Caco-2 (cell line): ENCODE measurements at regions not wholly inside any gene's neighbourhood (a gene's known extent, or its start where the extent isn't known, plus 50 kb on each side); places are given as distances from the start of the nearest gene placed in this dataset.

ENCODE experiments used
- BruUV-seq: library from RNA; stranded (reverse); fragments of 400-500 nt; replicated peaks from 2 replicates; lab custom pipeline; 2021; lab: Mats Ljungman, UMichigan
- CTCF ChIA-PET: fragments of 300-600 bp; sonication (Branson Sonifier 250); formaldehyde crosslinking; loops from one replicate; lab custom pipeline; 2022; ENCODE audit warnings: antibody characterized with exemption; lab: Charles Lee
- POLR2A ChIA-PET: fragments of 300-600 bp; sonication (Branson Sonifier 250); formaldehyde crosslinking; loops from one replicate; lab custom pipeline; 2022; ENCODE audit warnings: antibody characterized with exemption; lab: Charles Lee
- DNase-seq, 2 experiments: peaks; one replicate each; pipeline versions ENCODE4 v3.0.0 to v3.0.0-alpha.2; 2020 to 2022
- H3K27me3 ChIP-seq: replicated peaks from 2 replicates; pipeline ENCODE4 v1.6.0; 2011; ENCODE audit warnings: low read length; ENCODE audit not compliant: control insufficient read depth, insufficient read depth
- H3K36me3 ChIP-seq: 2 replicates; pipeline ENCODE4 v1.5.1; 2011; ENCODE audit warnings: low read length; ENCODE audit not compliant: control insufficient read depth, insufficient read depth
- H3K4me1 ChIP-seq: fragments of 250-450 bp; sonication (Bioruptor Pico); 2 replicates; pipeline ENCODE4 v1.5.1; 2020; ENCODE audit warnings: mild to moderate bottlenecking
- H3K4me3 ChIP-seq: 2 replicates; pipeline ENCODE4 v1.5.1; 2011; ENCODE audit warnings: low read depth, mild to moderate bottlenecking, control low read depth, low read length
- H3K9me3 ChIP-seq: fragments of 250-450 bp; sonication (Bioruptor Pico); 2 replicates; pipeline ENCODE4 v1.5.1; 2020; ENCODE audit warnings: mild to moderate bottlenecking, moderate library complexity
- H3K27ac Mint-ChIP-seq: one replicate; pipeline ENCODE4 v1.8.0; 2022; ENCODE audit warnings: mixed read lengths; ENCODE audit not compliant: unreplicated experiment
- H3K27me3 Mint-ChIP-seq: one replicate; pipeline ENCODE4 v1.8.0; 2022; ENCODE audit warnings: mixed read lengths; ENCODE audit not compliant: insufficient read depth, unreplicated experiment
- H3K36me3 Mint-ChIP-seq: one replicate; pipeline ENCODE4 v1.8.0; 2022; ENCODE audit warnings: mild to moderate bottlenecking, mixed read lengths; ENCODE audit not compliant: insufficient read depth, unreplicated experiment
- H3K4me1 Mint-ChIP-seq: one replicate; pipeline ENCODE4 v1.8.0; 2022; ENCODE audit warnings: low read depth, mixed read lengths; ENCODE audit not compliant: unreplicated experiment
- H3K4me3 Mint-ChIP-seq: one replicate; pipeline ENCODE4 v1.8.0; 2022; ENCODE audit warnings: mild to moderate bottlenecking, moderate library complexity, mixed read lengths; ENCODE audit not compliant: unreplicated experiment
- H3K9me3 Mint-ChIP-seq: one replicate; pipeline ENCODE4 v1.8.0; 2022; ENCODE audit warnings: mixed read lengths; ENCODE audit not compliant: unreplicated experiment
- CTCF ChIP-seq, 2 experiments: fragments of 200-600 bp in 1 of 2; IDR thresholded peaks; 1 replicate in 1 of 2; 2 replicates in 1 of 2; pipeline versions ENCODE4 v1.5.1 to v1.8.0; 2011 to 2022; ENCODE audit warnings: antibody characterized with exemption in 1 of 2, control low read depth in 1 of 2, inconsistent platforms in 1 of 2, low read depth in 1 of 2, low read length in 1 of 2, mild to moderate bottlenecking in 1 of 2, moderate library complexity in 1 of 2; ENCODE audit not compliant: insufficient read depth in 1 of 2, severe bottlenecking in 1 of 2, unreplicated experiment in 1 of 2
- intact Hi-C: fragments of 100-400 bp; cut with micrococcal nuclease; formaldehyde crosslinking; loops from one replicate; pipeline ENCODE4 v1.10.0; 2022; ENCODE audit not compliant: unreplicated experiment

GRCh38 chr2:237244178-237244577 lies 158.5 kb downstream of the COPS8 start:
- no TSS peak for BruUV-seq
- H3K36me3 ChIP-seq, result no peaks in the 10 kb centered on the region
- no peaks in the 10 kb centered on the region for H3K36me3 Mint-ChIP-seq
- H3K4me3 ChIP-seq, result no peak overlapping the region
- POLR2A ChIA-PET, result no interaction called here
- no peaks in the 10 kb centered on the region for H3K4me1 Mint-ChIP-seq
- intact Hi-C loops, result no loop called here
- no peaks in the 10 kb centered on the region for H3K9me3 Mint-ChIP-seq
- no peaks in the 10 kb centered on the region for H3K9me3 ChIP-seq
- CTCF ChIA-PET, result no interaction called here
- no peak overlapping the region for H3K27ac Mint-ChIP-seq
- H3K4me3 Mint-ChIP-seq, result no peak overlapping the region
- DNase-seq, result no peak
- H3K4me1 ChIP-seq, result no peaks in the 10 kb centered on the region
- H3K27me3 Mint-ChIP-seq, result no peaks in the 10 kb centered on the region
- H3K27me3 ChIP-seq, result no peaks in the 10 kb centered on the region
- TF ChIP-seq CTCF (IDR thresholded peaks at IDR 0.05; ENCODE audit: insufficient read depth in 1 of 2, low read depth in 1 of 2, low read length in 1 of 2, severe bottlenecking in 1 of 2, unreplicated experiment in 1 of 2), result no peak

- H3K4me3 ChIP-seq, result no peak overlapping the region
- no TSS peak for BruUV-seq
- Mint-ChIP-seq H3K27ac (no peak overlapping the region), H3K27me3 (no peaks in the 10 kb centered on the region), H3K36me3 (no peaks in the 10 kb centered on the region), H3K4me1 (no peaks in the 10 kb centered on the region), H3K9me3 (no peaks in the 10 kb centered on the region), H3K4me3 (no peak overlapping the region)
- H3K9me3 ChIP-seq, result no peaks in the 10 kb centered on the region
- CTCF ChIA-PET, result no interaction called here
- H3K36me3 ChIP-seq, result no peaks in the 10 kb centered on the region
- H3K4me1 ChIP-seq, result no peaks in the 10 kb centered on the region
- intact Hi-C loops, result no loop called here
- POLR2A ChIA-PET, result no interaction called here
- no peak for DNase-seq
- H3K27me3 ChIP-seq, result no peaks in the 10 kb centered on the region
- no peak for TF ChIP-seq CTCF (IDR thresholded peaks at IDR 0.05; ENCODE audit: insufficient read depth in 1 of 2, low read depth in 1 of 2, low read length in 1 of 2, severe bottlenecking in 1 of 2, unreplicated experiment in 1 of 2)
These were observed 159.4 kb downstream of the COPS8 start for GRCh38 chr2:237244976-237245646.

GRCh38 chr2:237250599-237250998 lies 163.4 kb downstream of the COL6A3 start:
- Mint-ChIP-seq H3K27ac (no peak overlapping the region), H3K27me3 (no peaks in the 10 kb centered on the region), H3K4me3 (no peak overlapping the region), H3K4me1 (no peaks in the 10 kb centered on the region), H3K36me3 (no peaks in the 10 kb centered on the region), H3K9me3 (no peaks in the 10 kb centered on the region)
- BruUV-seq, result no TSS peak
- POLR2A ChIA-PET, result no interaction called here
- Histone ChIP-seq H3K36me3 (no peaks in the 10 kb centered on the region), H3K4me3 (no peak overlapping the region), H3K9me3 (no peaks in the 10 kb centered on the region), H3K27me3 (no peaks in the 10 kb centered on the region), H3K4me1 (no peaks in the 10 kb centered on the region)
- CTCF ChIA-PET, result no interaction called here
- TF ChIP-seq CTCF (IDR thresholded peaks at IDR 0.05; ENCODE audit: insufficient read depth in 1 of 2, low read depth in 1 of 2, low read length in 1 of 2, severe bottlenecking in 1 of 2, unreplicated experiment in 1 of 2), result no peak
- intact Hi-C loops, result no loop called here
- no peak for DNase-seq
